Right lobe of liver (tissue), 6 donors: ENCODE measurements at regions not wholly inside any gene's neighbourhood (a gene's known extent, or its start where the extent isn't known, plus 50 kb on each side); places are given as distances from the start of the nearest gene placed in this dataset.
A peak's percentile ranks its signal among the peaks of the same experiment; 100 is the strongest.

Source experiments
- ATAC-seq, 4 donors: fragments of 200-7000 bp; cut with Tn5 transposase; one replicate each; pipeline ENCODE4 v1.9.1; 2020; ENCODE audit warnings: mild to moderate bottlenecking in 4 of 4, moderate library complexity in 4 of 4
- DNase-seq, 3 donors: peaks; one replicate each; pipeline ENCODE4 v3.0.0-alpha.2; 2020
- H3K27ac ChIP-seq, 3 donors: fragments of 200-600 bp; one replicate each; pipeline ENCODE4 v1.8.0; 2022
- H3K27me3 ChIP-seq, 2 donors: fragments of 200-600 bp; one replicate each; pipeline ENCODE4 v1.8.0; 2022
- H3K36me3 ChIP-seq, 4 donors: fragments of 200-600 bp; sonication (generic) in 1 of 4; one replicate each; pipeline versions ENCODE4 v1.5.1 to v1.8.0; 2017 to 2022; ENCODE audit warnings: control low read depth in 1 of 4
- H3K4me1 ChIP-seq, 4 donors: fragments of 200-600 bp; sonication (generic) in 1 of 4; one replicate each; pipeline versions ENCODE4 v1.5.1 to v1.8.0; 2017 to 2022; ENCODE audit warnings: control low read depth in 1 of 4
- H3K4me3 ChIP-seq, 3 donors: fragments of 200-600 bp; one replicate each; pipeline ENCODE4 v1.8.0; 2022
- H3K9me3 ChIP-seq, 4 donors: fragments of 200-600 bp; sonication (generic) in 1 of 4; one replicate each; pipeline versions ENCODE4 v1.5.1 to v1.8.0; 2017 to 2022; ENCODE audit warnings: control low read depth in 1 of 4
- POLR2A ChIP-seq: fragments of 450-650 bp; IDR thresholded peaks from one replicate; pipeline ENCODE4 v1.6.1; 2017; ENCODE audit warnings: antibody characterized with exemption, mild to moderate bottlenecking
- WGBS: methylation state at CpG from one replicate; pipeline ENCODE4 v1.1.6; 2018; ENCODE audit warnings: low coverage, low lambda C conversion rate; ENCODE audit not compliant: insufficient coverage; ENCODE audit errors: missing lambda C conversion rate; 5-methylcytosine and 5-hydroxymethylcytosine counted together
- intact Hi-C, 2 donors: fragments of 100-400 bp; cut with DNase I; formaldehyde crosslinking; loops; one replicate each; pipeline versions ENCODE4 v1.11.2 to v1.14.1; 2022
- TF ChIP-seq, protein P1 (sequence below), 4 donors: fragments of 200-600 bp in 3 of 4; fragments of 450-650 bp in 1 of 4; IDR thresholded peaks; one replicate each; pipeline versions ENCODE4 v1.5.1 to v1.8.0; 2016 to 2022; ENCODE audit warnings: antibody characterized with exemption in 4 of 4, mild to moderate bottlenecking in 2 of 4
- donor health status: DM: no; HTN: yes; CAD: no.
- donor health status: DM: no; HTN: no; CAD: no.
- donor health status: DM: no; HTN: no; CAD: no.
- donor health status: DM: no; HTN: yes; CAD: no.
- donor health status: DM: no; HTN: yes; CAD: no.

DNA sequence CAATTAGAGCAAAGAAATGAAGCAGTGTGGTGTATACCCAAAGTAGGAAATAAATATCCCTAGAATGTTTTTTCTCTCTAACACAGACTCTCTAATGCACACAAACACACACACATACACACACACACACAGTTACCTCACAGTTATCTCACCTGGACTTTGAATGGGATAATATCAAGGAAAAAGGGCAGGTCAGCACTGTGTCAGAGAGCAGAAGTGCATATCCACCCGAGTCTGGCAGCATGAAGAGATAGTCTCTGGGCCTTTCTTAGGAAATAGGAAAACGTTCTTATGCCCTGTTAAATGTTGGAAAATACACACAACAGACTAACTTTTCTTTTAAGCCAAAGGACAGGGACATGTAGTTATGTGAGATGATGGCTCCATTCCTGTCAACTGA is 162.0 kb downstream of the COL6A3 start:
- intact Hi-C loops, result no loop called here
- Histone ChIP-seq H3K27me3 (no peaks in the 10 kb centered on the region), H3K4me1 (no peaks in the 10 kb centered on the region), H3K27ac (no peak overlapping the region), H3K9me3 (no peaks in the 10 kb centered on the region), H3K4me3 (no peak overlapping the region), H3K36me3 (no peaks in the 10 kb centered on the region)
- TF ChIP-seq POLR2A, result no peak
- TF ChIP-seq, protein P1, sequence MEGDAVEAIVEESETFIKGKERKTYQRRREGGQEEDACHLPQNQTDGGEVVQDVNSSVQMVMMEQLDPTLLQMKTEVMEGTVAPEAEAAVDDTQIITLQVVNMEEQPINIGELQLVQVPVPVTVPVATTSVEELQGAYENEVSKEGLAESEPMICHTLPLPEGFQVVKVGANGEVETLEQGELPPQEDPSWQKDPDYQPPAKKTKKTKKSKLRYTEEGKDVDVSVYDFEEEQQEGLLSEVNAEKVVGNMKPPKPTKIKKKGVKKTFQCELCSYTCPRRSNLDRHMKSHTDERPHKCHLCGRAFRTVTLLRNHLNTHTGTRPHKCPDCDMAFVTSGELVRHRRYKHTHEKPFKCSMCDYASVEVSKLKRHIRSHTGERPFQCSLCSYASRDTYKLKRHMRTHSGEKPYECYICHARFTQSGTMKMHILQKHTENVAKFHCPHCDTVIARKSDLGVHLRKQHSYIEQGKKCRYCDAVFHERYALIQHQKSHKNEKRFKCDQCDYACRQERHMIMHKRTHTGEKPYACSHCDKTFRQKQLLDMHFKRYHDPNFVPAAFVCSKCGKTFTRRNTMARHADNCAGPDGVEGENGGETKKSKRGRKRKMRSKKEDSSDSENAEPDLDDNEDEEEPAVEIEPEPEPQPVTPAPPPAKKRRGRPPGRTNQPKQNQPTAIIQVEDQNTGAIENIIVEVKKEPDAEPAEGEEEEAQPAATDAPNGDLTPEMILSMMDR (IDR thresholded peaks at IDR 0.05), result no peak
- 24% methylated on average over 2 of the region's 2 CpGs for WGBS
- DNase-seq (no peak), ATAC-seq (peak in 2 of 4 donors; percentile 42 to 49)

DNA sequence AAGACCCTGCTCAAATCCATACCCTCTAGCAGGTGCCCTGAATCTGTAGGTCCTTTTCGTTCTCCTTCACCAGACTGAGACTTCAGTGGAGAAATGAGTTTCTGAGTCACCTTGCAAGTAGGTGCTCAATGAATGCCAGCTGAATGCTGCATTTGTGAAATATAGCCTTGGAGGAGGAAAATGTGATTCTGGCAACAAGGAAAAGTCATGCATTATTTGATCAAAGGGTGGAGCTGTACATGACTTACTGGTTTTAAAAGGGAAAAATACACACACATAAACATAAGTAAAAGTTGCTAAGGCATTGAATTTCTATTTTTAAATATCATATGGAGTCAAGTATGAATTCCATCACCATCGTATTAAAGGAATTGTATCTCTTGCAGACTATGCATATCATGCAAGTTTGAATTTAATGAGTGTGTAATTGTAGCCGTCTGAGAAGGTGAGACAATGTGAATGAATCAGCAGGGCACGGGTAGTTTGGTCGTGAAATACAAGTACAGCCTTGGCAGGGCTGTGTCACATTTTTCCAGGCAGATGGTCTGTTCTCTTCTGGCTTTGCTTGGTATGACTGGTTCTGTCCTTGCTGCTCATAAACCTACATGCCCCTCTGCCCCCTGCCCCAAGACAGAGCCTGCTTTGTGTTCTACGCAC is 160.8 kb downstream of the COL6A3 start:
- ATAC-seq, result no peak
- no peaks in the 10 kb centered on the region for H3K9me3 ChIP-seq
- no peaks in the 10 kb centered on the region for H3K36me3 ChIP-seq
- H3K27ac ChIP-seq, result no peak overlapping the region
- DNase-seq, result no peak
- WGBS, result 62% methylated on average over 6 of the region's 6 CpGs
- H3K4me3 ChIP-seq, result no peak overlapping the region
- intact Hi-C loops, result no loop called here
- H3K4me1 ChIP-seq, result no peaks in the 10 kb centered on the region
- TF ChIP-seq, protein P1 (IDR thresholded peaks at IDR 0.05), result no peak
- TF ChIP-seq POLR2A, result no peak
- H3K27me3 ChIP-seq, result no peaks in the 10 kb centered on the region

DNA sequence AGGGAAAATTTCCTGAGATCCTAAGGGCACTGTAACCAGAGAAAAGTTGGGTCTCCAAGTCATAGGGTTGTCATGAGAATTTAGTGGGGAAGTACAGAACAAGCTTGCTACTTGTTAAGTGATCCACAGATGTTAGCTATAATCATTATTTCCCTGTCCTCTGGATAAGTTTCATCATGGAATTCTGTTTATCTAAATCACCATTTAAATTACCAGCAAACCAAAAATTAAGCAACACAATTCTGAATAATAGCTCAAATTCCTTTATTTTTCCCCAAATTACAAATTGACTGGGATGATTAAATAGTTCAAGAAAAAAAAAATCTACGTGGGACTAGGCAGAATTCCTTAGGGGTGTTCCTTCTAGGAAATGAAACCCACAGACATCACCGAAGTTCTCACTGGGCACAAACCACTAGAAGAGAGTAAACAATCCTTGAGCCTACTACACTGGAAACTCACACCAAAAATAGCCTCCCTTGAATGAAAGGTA is 159.5 kb downstream of the COL6A3 start:
- Histone ChIP-seq H3K27ac (no peak overlapping the region), H3K4me1 (no peaks in the 10 kb centered on the region), H3K4me3 (no peak overlapping the region), H3K36me3 (no peaks in the 10 kb centered on the region), H3K9me3 (no peaks in the 10 kb centered on the region), H3K27me3 (no peaks in the 10 kb centered on the region)
- intact Hi-C loops, result no loop called here
- TF ChIP-seq, protein P1 (IDR thresholded peaks at IDR 0.05), result no peak
- TF ChIP-seq POLR2A, result no peak
- 39% methylated on average over 2 of the region's 2 CpGs for WGBS
- ATAC-seq, result no peak
- no peak for DNase-seq

DNA sequence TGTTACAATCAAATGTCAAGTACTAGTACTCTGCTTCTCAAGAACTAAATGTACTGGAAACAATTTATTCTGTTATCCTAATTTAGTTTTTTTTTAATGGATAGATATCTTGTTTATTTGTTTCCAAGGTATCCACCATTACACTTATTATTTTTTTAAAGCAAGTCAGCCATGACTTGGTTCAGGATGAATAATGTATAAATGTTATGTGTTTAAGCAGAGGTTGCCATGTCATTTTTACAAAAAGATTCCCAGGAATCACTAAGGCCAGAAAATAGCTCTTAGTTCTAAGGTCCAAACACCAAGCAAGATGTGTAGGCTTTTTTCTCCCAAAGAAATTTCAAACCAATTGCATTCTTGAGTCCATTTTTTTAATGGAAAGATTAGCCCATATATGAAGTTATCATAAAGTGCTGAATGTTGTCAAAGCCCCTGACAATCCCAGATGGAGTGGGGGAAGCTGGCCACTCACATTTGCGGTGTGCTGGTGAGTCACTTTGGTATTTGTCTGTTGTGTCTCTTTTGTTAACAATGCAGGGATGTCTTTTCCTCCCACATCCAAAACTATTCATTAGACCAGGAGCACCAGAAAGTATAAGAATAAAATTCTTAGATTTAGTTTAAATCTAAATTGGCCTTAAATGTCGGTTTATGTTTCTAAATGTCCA is 158.9 kb downstream of the COL6A3 start:
- Histone ChIP-seq H3K9me3 (no peaks in the 10 kb centered on the region), H3K4me3 (no peak overlapping the region), H3K36me3 (no peaks in the 10 kb centered on the region), H3K27ac (no peak overlapping the region), H3K27me3 (no peaks in the 10 kb centered on the region), H3K4me1 (no peaks in the 10 kb centered on the region)
- DNase-seq, result no peak
- 62% methylated on average over 2 of the region's 2 CpGs for WGBS
- no peak for ATAC-seq
- intact Hi-C loops, result no loop called here
- TF ChIP-seq POLR2A, result no peak
- TF ChIP-seq, protein P1 (IDR thresholded peaks at IDR 0.05), result no peak
